WI38 (cell line): ENCODE measurements at regions not wholly inside any gene's neighbourhood (a gene's known extent, or its start where the extent isn't known, plus 50 kb on each side); places are given as distances from the start of the nearest gene placed in this dataset.

ENCODE experiments used
- H3K4me3 ChIP-seq: 2 replicates; pipeline ENCODE4 v1.5.1; 2011; ENCODE audit warnings: low read depth, mild to moderate bottlenecking, control low read depth, low read length
- CTCF ChIP-seq: IDR thresholded peaks from 2 replicates; pipeline ENCODE4 v1.5.1; 2012; ENCODE audit warnings: low read depth, mild to moderate bottlenecking, control low read depth, low read length

- H3K4me3 ChIP-seq = no peak overlapping the region
- no peak for TF ChIP-seq CTCF
These were observed 69.5 kb upstream of the MAP3K7 start for GRCh38 chr6:90656325-90656724.

- H3K4me3 ChIP-seq = no peak overlapping the region
- no peak for TF ChIP-seq CTCF
These were observed 67.9 kb upstream of the MAP3K7 start for GRCh38 chr6:90654806-90655205.

- no peak overlapping the region for H3K4me3 ChIP-seq
- no peak for TF ChIP-seq CTCF
These were observed 67.3 kb upstream of the MAP3K7 start for GRCh38 chr6:90654166-90654565.

- H3K4me3 ChIP-seq = no peak overlapping the region
- TF ChIP-seq CTCF = no peak
These were observed 66.9 kb upstream of the MAP3K7 start for GRCh38 chr6:90653750-90654149.

GRCh38 chr6:90650041-90650940 lies 63.4 kb upstream of the MAP3K7 start:
- TF ChIP-seq CTCF = no peak

GRCh38 chr6:90648873-90649272 lies 62.0 kb upstream of the MAP3K7 start:
- no peak overlapping the region for H3K4me3 ChIP-seq
- no peak for TF ChIP-seq CTCF

More at GRCh38 chr6:90650041-90650940, 63.4 kb upstream of the MAP3K7 start:
- no peak overlapping the region for H3K4me3 ChIP-seq

- TF ChIP-seq CTCF = no peak
These were observed 60.1 kb upstream of the MAP3K7 start for GRCh38 chr6:90646940-90647339.

More at GRCh38 chr6:90646940-90647339, 60.1 kb upstream of the MAP3K7 start:
- no peak overlapping the region for H3K4me3 ChIP-seq
